SK-N-SH treated with all-trans-retinoic acid at 6 μM for 48 hours (cell line): ENCODE measurements at regions not wholly inside any gene's neighbourhood (a gene's known extent, or its start where the extent isn't known, plus 50 kb on each side); places are given as distances from the start of the nearest gene placed in this dataset.

Experiments
- CREB5 ChIP-seq: fragments of 250-450 bp; sonication (Bioruptor Pico); IDR thresholded peaks from 2 replicates; pipeline ENCODE4 v1.5.1; 2020; ENCODE audit warnings: low read depth, mild to moderate bottlenecking, moderate library complexity
- CSDC2 ChIP-seq: fragments of 250-450 bp; sonication (Bioruptor Pico); IDR thresholded peaks from 2 replicates; pipeline ENCODE4 v1.5.0; 2020; ENCODE audit warnings: mild to moderate bottlenecking, moderate library complexity
- GLIS3 ChIP-seq: fragments of 250-450 bp; sonication (Bioruptor Pico); IDR thresholded peaks from 2 replicates; pipeline ENCODE4 v1.5.0; 2020; ENCODE audit warnings: mild to moderate bottlenecking, moderate library complexity
- PATZ1 ChIP-seq: fragments of 250-450 bp; sonication (Bioruptor Pico); IDR thresholded peaks from 2 replicates; pipeline ENCODE4 v1.8.0; 2020; ENCODE audit warnings: mild to moderate bottlenecking, moderate library complexity, borderline replicate concordance
- TSHZ2 ChIP-seq: fragments of 250-450 bp; sonication (Bioruptor Pico); IDR thresholded peaks from 2 replicates; pipeline ENCODE4 v1.5.0; 2020; ENCODE audit warnings: mild to moderate bottlenecking, moderate library complexity
- ZC3H10 ChIP-seq: fragments of 250-450 bp; sonication (Bioruptor Pico); IDR thresholded peaks from 2 replicates; pipeline ENCODE4 v1.5.1; 2021; ENCODE audit warnings: mild to moderate bottlenecking, moderate library complexity

- TF ChIP-seq GLIS3 (no peak), TSHZ2 (CRISPR knock-in tag) (no peak), PATZ1 (CRISPR knock-in tag) (no peak), CSDC2 (no peak), CREB5 (CRISPR knock-in tag) (no peak), ZC3H10 (CRISPR knock-in tag) (no peak)
These were observed 585.4 kb downstream of the SOX6 start for GRCh38 chr11:15770798-15771414.
